HG03565 (cell line): ENCODE measurements at regions not wholly inside any gene's neighbourhood (a gene's known extent, or its start where the extent isn't known, plus 50 kb on each side); places are given as distances from the start of the nearest gene placed in this dataset.
"Not testable (repeated sequence)": the region's sequence is repeated elsewhere in the genome, so short reads cannot be mapped to it uniquely, and the experiment has no call there.

Experiments
- ATAC-seq: cut with Tn5 transposase; IDR thresholded peaks from one replicate; pipeline ENCODE4 v1.9.1; 2021; ENCODE audit warnings: mild to moderate bottlenecking, moderate library complexity; ENCODE audit not compliant: unreplicated experiment

DNA sequence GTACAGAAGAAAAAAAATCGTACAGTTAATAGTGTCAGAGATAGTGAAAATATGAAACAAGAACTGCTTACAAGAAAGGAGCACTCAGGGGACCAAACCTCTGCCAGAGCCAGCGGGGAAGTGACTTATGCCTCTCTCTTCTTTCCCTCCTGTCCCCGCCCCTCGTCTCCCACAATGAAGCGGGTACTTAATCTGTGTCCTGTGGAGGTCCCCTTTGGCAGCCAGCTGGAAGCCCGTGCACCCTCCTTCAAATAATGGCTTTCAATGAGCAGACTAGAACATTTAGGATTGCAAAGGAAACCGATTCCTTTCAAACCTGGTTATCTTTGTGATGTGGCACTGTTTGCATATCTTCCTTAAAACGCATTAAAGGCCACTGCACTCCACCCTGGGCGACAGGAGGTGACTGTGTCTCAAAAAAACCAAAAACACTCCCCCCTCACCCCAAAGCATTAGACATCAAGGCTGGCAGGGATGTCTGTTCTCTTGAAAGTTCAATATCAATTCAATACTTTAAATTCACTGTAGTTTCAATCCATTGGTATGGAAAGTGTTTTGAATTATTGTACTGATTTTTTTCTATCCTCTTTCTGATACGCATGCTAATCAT, 51.7 kb downstream of the PPIAL4C start:
- ATAC-seq = not testable (repeated sequence)

- peak; percentile 73 for ATAC-seq
These were observed 52.9 kb downstream of the PPIAL4C start for GRCh38 chr1:149636286-149637122.

- not testable (repeated sequence) for ATAC-seq
These were observed 54.8 kb downstream of the PPIAL4C start for GRCh38 chr1:149638481-149638880.

DNA sequence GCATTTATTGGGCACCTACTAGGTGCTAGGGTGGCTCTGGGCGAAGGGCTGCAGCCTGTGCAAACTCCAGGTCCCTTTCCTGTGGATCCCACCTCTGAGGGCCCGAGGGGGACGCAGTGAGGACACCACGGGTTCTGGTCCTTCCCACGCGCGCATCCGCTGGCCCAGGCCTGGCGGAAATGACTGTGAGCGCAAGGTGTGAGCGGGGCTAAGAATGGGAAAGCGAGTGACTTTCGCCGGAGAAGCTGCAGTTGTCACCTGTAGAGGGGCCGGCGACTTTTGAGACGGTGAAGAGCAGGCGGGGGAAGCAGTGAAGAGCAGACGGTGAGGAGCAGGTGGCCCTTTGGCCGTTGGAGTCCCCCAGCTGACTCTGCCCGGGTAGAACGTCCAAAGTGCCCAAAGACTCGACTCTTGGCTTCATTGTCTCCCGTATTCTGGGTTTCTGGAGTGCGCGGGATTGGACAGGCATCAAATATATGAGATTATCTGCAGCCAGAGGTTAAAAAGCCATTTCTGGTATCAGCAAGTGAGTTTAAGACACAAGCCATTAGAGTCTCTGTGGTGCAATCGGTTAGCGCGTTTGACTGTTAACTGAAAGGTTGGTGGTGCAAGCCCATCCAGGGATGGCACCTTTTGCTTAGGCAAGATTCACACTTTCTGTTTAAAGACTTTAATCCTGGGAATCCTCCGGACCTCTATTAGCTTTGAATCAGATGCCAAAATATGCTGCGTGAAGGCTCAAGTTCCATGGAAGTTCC, 55.4 kb downstream of the PPIAL4C start:
- ATAC-seq = not testable (repeated sequence)

GRCh38 chr1:149641179-149641578, 57.5 kb downstream of the PPIAL4C start:
- ATAC-seq = not testable (repeated sequence)

DNA sequence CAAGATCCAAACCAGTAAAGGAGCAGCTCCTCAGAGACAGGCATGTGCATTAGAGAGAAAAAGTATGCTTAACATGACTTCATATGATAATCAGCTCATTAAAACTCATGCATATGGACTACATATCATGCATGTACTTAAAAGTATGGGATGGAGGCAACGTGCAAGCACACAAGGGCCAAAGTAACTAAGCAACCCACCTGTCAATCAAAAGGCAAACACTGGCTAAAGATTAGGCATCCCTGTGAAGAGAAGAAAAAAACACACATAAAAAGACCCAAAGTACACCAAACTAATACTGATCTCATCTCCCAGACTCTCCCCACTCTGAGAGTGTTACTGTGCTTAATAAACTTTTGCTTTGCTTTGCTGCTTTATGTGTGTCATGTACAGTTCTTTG, 61.2 kb downstream of the PPIAL4C start:
- not testable (repeated sequence) for ATAC-seq

GRCh38 chr1:149646360-149647017, 62.8 kb downstream of the PPIAL4C start:
- ATAC-seq = not testable (repeated sequence)

DNA sequence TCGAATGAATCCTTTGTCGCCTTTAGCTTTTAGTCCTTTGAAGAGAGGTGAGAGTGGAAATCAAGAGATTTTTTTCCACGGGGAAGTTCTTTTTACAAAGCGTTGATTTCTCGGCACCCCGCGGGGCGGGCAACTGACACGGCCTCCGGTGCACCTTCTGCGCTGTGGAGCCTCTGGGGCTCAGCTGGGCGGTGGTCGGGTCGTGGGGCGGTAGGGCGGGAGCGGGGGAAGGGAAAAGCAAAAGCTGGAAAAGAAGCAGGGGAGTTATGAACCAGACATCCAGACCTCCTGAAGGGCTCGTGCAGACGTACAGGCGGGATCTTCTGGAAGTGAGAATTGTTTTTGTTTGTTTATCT, 63.3 kb downstream of the PPIAL4C start:
- ATAC-seq = not testable (repeated sequence)

DNA sequence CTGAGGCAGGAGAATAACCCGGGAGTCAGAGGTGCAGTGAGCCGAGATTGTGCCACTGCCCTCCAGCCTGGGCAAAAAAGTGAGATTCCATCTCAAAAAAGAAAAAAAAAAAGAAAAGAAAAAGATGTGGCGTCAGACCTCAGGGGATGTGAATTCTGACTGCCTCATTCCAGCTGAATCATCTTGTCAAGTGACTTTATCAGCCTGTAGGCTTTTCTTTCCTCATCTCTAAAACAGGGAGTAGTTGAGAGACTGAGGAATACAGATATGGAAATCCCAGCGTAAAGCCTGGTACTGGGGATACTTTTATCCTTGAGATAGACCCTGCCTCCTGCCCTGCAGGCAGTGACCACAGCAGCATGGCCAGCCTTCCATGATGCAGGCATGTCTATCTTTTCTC, 74.1 kb downstream of the PPIAL4C start:
- not testable (repeated sequence) for ATAC-seq

DNA sequence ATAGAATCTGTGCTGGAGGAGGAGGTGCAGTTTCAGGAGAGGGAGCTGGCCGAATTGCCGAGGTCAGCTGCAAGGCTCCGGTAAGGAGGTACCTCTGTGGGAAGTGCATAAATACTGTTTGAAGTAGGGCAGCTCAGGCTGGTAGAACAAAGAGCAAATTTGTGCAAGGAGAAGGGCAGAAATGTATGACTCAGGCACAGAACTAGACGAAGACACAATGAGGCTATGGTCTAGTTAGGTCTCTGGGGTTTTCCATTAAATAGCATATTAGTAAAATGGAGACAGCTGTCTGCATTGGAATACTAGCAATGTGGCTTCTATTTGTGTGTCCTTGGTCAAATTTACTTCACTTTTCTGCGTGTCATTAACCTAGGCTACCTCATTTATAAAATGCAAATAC, 74.5 kb downstream of the PPIAL4C start:
- ATAC-seq = not testable (repeated sequence)

- ATAC-seq = not testable (repeated sequence)
These were observed 81.0 kb downstream of the PPIAL4C start for GRCh38 chr1:149664624-149665023.

- not testable (repeated sequence) for ATAC-seq
These were observed 81.4 kb downstream of the PPIAL4C start for GRCh38 chr1:149665033-149665432.

- not testable (repeated sequence) for ATAC-seq
These were observed 81.9 kb downstream of the PPIAL4C start for GRCh38 chr1:149665528-149665927.

GRCh38 chr1:149673231-149673909, 89.7 kb downstream of the PPIAL4C start:
- not testable (repeated sequence) for ATAC-seq

DNA sequence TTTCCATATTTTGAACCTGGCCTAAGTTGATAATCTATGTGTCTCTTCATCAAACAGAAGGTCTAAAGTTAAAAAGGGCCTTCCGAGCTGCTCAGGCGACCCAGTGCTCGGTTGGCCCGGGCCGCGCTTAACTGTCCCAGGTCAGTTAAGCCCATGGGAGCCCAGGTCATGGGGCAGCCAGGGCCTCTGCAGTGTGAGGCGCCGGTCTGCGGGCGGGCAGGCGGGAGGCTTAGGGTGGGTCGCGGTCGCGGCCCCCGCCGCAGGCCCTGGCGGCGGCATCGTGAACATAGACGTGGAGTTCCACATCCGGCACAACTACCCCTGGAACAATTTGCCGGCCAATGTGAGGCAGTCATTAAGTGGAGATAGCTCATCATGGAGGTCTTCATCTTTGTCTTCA, 91.3 kb downstream of the PPIAL4C start:
- ATAC-seq = not testable (repeated sequence)

DNA sequence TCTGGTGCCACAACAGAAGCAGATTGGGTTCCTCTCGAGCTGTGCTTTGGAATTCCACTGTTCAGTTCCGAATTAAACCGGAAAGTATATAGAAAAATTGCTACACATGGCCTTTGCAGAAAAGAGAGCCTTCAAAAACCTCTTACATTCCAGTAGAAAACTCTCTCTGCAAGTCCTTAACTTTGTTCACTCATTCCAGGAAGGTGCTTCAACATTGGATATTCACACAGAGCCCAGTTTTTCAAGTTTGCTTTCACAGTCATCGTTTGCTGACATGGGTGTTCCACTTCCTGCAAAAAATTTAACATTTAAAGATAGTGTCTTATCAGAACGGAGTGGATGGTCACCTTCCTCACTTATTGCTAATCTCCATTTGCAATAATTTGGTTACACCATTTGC, 93.7 kb downstream of the PPIAL4C start:
- ATAC-seq = not testable (repeated sequence)

GRCh38 chr1:149686593-149687238, 95.8 kb upstream of the FCGR1A start:
- ATAC-seq = not testable (repeated sequence)

GRCh38 chr1:149691399-149691798, 91.1 kb upstream of the FCGR1A start:
- not testable (repeated sequence) for ATAC-seq

- not testable (repeated sequence) for ATAC-seq
These were observed 89.5 kb upstream of the FCGR1A start for GRCh38 chr1:149692804-149693539.
